ENCODE measurements at regions not wholly inside any gene's neighbourhood (a gene's known extent, or its start where the extent isn't known, plus 50 kb on each side); places are given as distances from the start of the nearest gene placed in this dataset.
"Not testable (repeated sequence)": the region's sequence is repeated elsewhere in the genome, so short reads cannot be mapped to it uniquely, and the experiment has no call there.

DNA sequence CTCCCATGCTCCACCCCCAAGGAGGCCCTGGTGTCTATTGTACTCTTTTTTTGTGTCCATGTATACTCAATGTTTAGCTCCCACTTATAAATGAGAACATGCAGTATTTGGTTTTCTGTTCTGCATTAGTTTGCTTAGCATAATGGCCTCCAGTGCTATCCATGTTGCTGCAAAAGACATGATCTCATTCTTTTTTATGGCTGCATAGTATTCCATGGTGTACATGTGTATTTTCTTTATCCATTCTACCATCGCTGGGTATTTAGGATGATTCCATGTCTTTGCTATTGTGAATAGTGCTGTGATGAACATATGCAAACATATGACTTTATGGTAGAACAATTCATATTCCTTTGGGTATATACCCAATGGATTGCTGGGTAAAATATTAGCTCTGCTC, 138.1 kb upstream of the STK26 start:
- H3K27ac ChIP-seq (ENCODE audit: low read length); DNase-seq (ENCODE audit: low read depth, low spot score): not testable (repeated sequence)
- WGBS (ENCODE audit: insufficient coverage, insufficient read length): no CpG with 5 or more reads among the region's 1 CpG

GRCh38 chrX:131893857-131894256, 129.2 kb upstream of the STK26 start:
- H3K9me3 ChIP-seq (ENCODE audit: control insufficient read depth, insufficient read depth, low read length); DNase-seq (ENCODE audit: low read depth, low spot score); H3K4me1 ChIP-seq (ENCODE audit: control insufficient read depth, insufficient read depth, low read length); H3K4me3 ChIP-seq (ENCODE audit: low read length); H3K27ac ChIP-seq (ENCODE audit: low read length); H3K36me3 ChIP-seq (ENCODE audit: control insufficient read depth, insufficient read depth, low read length); H3K27me3 ChIP-seq (ENCODE audit: control insufficient read depth, insufficient read depth, low read length): not testable (repeated sequence)
- no CpG with 5 or more reads among the region's 3 CpGs for WGBS (ENCODE audit: insufficient coverage, insufficient read length)

More for the DNA sequence above, 138.1 kb upstream of the STK26 start:
- not testable (repeated sequence) for H3K4me3 ChIP-seq (ENCODE audit: low read length); H3K36me3 ChIP-seq (ENCODE audit: control insufficient read depth, insufficient read depth, low read length); H3K4me1 ChIP-seq (ENCODE audit: control insufficient read depth, insufficient read depth, low read length); H3K27me3 ChIP-seq (ENCODE audit: control insufficient read depth, insufficient read depth, low read length); H3K9me3 ChIP-seq (ENCODE audit: control insufficient read depth, insufficient read depth, low read length)

GRCh38 chrX:131894995-131895394, 128.1 kb upstream of the STK26 start:
- WGBS (ENCODE audit: insufficient coverage, insufficient read length): no CpG with 5 or more reads among the region's 1 CpG
- Histone ChIP-seq H3K9me3 (ENCODE audit: control insufficient read depth, insufficient read depth, low read length) (no peaks in the 10 kb centered on the region), H3K27me3 (ENCODE audit: control insufficient read depth, insufficient read depth, low read length) (no peaks in the 10 kb centered on the region), H3K36me3 (ENCODE audit: control insufficient read depth, insufficient read depth, low read length) (no peaks in the 10 kb centered on the region), H3K4me1 (ENCODE audit: control insufficient read depth, insufficient read depth, low read length) (no peaks in the 10 kb centered on the region), H3K4me3 (ENCODE audit: low read length) (no peak overlapping the region), H3K27ac (ENCODE audit: low read length) (no peak overlapping the region)
- no peak for DNase-seq (ENCODE audit: low read depth, low spot score)

GRCh38 chrX:131895807-131896206, 127.3 kb upstream of the STK26 start:
- Histone ChIP-seq H3K4me3 (ENCODE audit: low read length) (no peak overlapping the region), H3K9me3 (ENCODE audit: control insufficient read depth, insufficient read depth, low read length) (no peaks in the 10 kb centered on the region), H3K4me1 (ENCODE audit: control insufficient read depth, insufficient read depth, low read length) (no peaks in the 10 kb centered on the region), H3K36me3 (ENCODE audit: control insufficient read depth, insufficient read depth, low read length) (no peaks in the 10 kb centered on the region), H3K27ac (ENCODE audit: low read length) (no peak overlapping the region), H3K27me3 (ENCODE audit: control insufficient read depth, insufficient read depth, low read length) (no peaks in the 10 kb centered on the region)
- DNase-seq (ENCODE audit: low read depth, low spot score): no peak
- no CpG with 5 or more reads among the region's 3 CpGs for WGBS (ENCODE audit: insufficient coverage, insufficient read length)

GRCh38 chrX:131901546-131901945, 121.6 kb upstream of the STK26 start:
- Histone ChIP-seq H3K4me1 (ENCODE audit: control insufficient read depth, insufficient read depth, low read length) (no peaks in the 10 kb centered on the region), H3K27me3 (ENCODE audit: control insufficient read depth, insufficient read depth, low read length) (no peaks in the 10 kb centered on the region), H3K4me3 (ENCODE audit: low read length) (no peak overlapping the region), H3K9me3 (ENCODE audit: control insufficient read depth, insufficient read depth, low read length) (no peaks in the 10 kb centered on the region), H3K27ac (ENCODE audit: low read length) (no peak overlapping the region), H3K36me3 (ENCODE audit: control insufficient read depth, insufficient read depth, low read length) (no peaks in the 10 kb centered on the region)
- WGBS (ENCODE audit: insufficient coverage, insufficient read length): no CpG with 5 or more reads among the region's 1 CpG
- no peak for DNase-seq (ENCODE audit: low read depth, low spot score)

GRCh38 chrX:131907488-131908314, 115.4 kb upstream of the STK26 start:
- H3K4me1 ChIP-seq (ENCODE audit: control insufficient read depth, insufficient read depth, low read length): no peaks in the 10 kb centered on the region
- no peaks in the 10 kb centered on the region for H3K36me3 ChIP-seq (ENCODE audit: control insufficient read depth, insufficient read depth, low read length)
- H3K27ac ChIP-seq (ENCODE audit: low read length): no peak overlapping the region
- no peaks in the 10 kb centered on the region for H3K27me3 ChIP-seq (ENCODE audit: control insufficient read depth, insufficient read depth, low read length)
- no peaks in the 10 kb centered on the region for H3K9me3 ChIP-seq (ENCODE audit: control insufficient read depth, insufficient read depth, low read length)
- WGBS (ENCODE audit: insufficient coverage, insufficient read length): no CpG with 5 or more reads among the region's 31 CpGs
- no peak for DNase-seq (ENCODE audit: low read depth, low spot score)
- no peak overlapping the region for H3K4me3 ChIP-seq (ENCODE audit: low read length)

DNA sequence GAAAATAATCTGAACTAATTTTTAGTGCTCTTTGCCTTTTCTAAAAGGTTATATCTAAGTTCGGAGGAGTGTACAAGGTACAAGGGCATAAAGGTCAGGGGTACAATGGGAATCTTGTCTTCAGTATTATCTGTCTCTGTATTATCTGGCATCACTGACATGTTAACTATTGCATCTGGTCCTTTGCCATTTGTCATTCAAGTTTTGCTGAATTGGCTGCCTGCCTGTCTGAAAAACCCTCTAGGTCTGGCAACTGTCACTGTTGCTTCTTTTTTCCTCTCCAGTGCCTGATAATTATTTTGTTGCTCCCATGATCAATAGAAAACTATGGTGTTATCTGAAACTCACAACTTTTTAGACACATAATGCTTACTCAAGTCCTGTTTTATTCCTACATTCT, 112.5 kb upstream of the STK26 start:
- Histone ChIP-seq H3K27me3 (ENCODE audit: control insufficient read depth, insufficient read depth, low read length) (no peaks in the 10 kb centered on the region), H3K36me3 (ENCODE audit: control insufficient read depth, insufficient read depth, low read length) (no peaks in the 10 kb centered on the region), H3K27ac (ENCODE audit: low read length) (no peak overlapping the region), H3K4me3 (ENCODE audit: low read length) (no peak overlapping the region), H3K4me1 (ENCODE audit: control insufficient read depth, insufficient read depth, low read length) (no peaks in the 10 kb centered on the region), H3K9me3 (ENCODE audit: control insufficient read depth, insufficient read depth, low read length) (no peaks in the 10 kb centered on the region)
- no peak for DNase-seq (ENCODE audit: low read depth, low spot score)
- no CpG with 5 or more reads among the region's 1 CpG for WGBS (ENCODE audit: insufficient coverage, insufficient read length)

- no peaks in the 10 kb centered on the region for H3K4me1 ChIP-seq (ENCODE audit: control insufficient read depth, insufficient read depth, low read length)
- no peaks in the 10 kb centered on the region for H3K36me3 ChIP-seq (ENCODE audit: control insufficient read depth, insufficient read depth, low read length)
- H3K9me3 ChIP-seq (ENCODE audit: control insufficient read depth, insufficient read depth, low read length): no peaks in the 10 kb centered on the region
- no peaks in the 10 kb centered on the region for H3K27me3 ChIP-seq (ENCODE audit: control insufficient read depth, insufficient read depth, low read length)
- no peak overlapping the region for H3K27ac ChIP-seq (ENCODE audit: low read length)
- no CpG with 5 or more reads among the region's 3 CpGs for WGBS (ENCODE audit: insufficient coverage, insufficient read length)
- no peak overlapping the region for H3K4me3 ChIP-seq (ENCODE audit: low read length)
- no peak for DNase-seq (ENCODE audit: low read depth, low spot score)
Measured at GRCh38 chrX:131915488-131915887, 107.6 kb upstream of the STK26 start.

GRCh38 chrX:131917588-131917987, 105.5 kb upstream of the STK26 start:
- WGBS (ENCODE audit: insufficient coverage, insufficient read length): no CpG with 5 or more reads among the region's 2 CpGs
- Histone ChIP-seq H3K4me3 (ENCODE audit: low read length) (no peak overlapping the region), H3K27me3 (ENCODE audit: control insufficient read depth, insufficient read depth, low read length) (no peaks in the 10 kb centered on the region), H3K27ac (ENCODE audit: low read length) (no peak overlapping the region), H3K9me3 (ENCODE audit: control insufficient read depth, insufficient read depth, low read length) (no peaks in the 10 kb centered on the region), H3K36me3 (ENCODE audit: control insufficient read depth, insufficient read depth, low read length) (no peaks in the 10 kb centered on the region), H3K4me1 (ENCODE audit: control insufficient read depth, insufficient read depth, low read length) (no peaks in the 10 kb centered on the region)
- DNase-seq (ENCODE audit: low read depth, low spot score): no peak

DNA sequence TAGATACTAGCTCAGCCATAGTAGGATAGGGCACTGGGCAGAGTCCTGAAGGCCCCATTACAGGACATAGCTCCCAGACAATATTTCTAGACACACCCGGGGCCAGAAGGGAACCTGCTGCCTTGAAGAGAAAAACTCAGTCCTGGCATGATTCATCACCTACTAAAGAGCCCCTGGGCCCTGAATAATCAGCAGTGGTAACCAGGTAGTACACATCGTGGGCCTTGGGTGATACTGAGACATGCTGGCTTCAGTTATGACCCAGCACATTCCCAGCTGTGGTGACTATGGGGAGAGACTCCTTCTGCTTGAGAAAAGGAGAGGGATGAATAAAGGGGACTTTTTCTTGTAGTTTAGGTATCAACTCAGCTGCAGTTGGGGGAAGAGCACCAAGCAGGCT, 104.3 kb upstream of the STK26 start:
- H3K4me3 ChIP-seq (ENCODE audit: low read length): no peak overlapping the region
- WGBS (ENCODE audit: insufficient coverage, insufficient read length): no CpG with 5 or more reads among the region's 2 CpGs
- H3K9me3 ChIP-seq (ENCODE audit: control insufficient read depth, insufficient read depth, low read length): no peaks in the 10 kb centered on the region
- DNase-seq (ENCODE audit: low read depth, low spot score): no peak
- no peak overlapping the region for H3K27ac ChIP-seq (ENCODE audit: low read length)
- no peaks in the 10 kb centered on the region for H3K27me3 ChIP-seq (ENCODE audit: control insufficient read depth, insufficient read depth, low read length)
- no peaks in the 10 kb centered on the region for H3K36me3 ChIP-seq (ENCODE audit: control insufficient read depth, insufficient read depth, low read length)
- H3K4me1 ChIP-seq (ENCODE audit: control insufficient read depth, insufficient read depth, low read length): no peaks in the 10 kb centered on the region

DNA sequence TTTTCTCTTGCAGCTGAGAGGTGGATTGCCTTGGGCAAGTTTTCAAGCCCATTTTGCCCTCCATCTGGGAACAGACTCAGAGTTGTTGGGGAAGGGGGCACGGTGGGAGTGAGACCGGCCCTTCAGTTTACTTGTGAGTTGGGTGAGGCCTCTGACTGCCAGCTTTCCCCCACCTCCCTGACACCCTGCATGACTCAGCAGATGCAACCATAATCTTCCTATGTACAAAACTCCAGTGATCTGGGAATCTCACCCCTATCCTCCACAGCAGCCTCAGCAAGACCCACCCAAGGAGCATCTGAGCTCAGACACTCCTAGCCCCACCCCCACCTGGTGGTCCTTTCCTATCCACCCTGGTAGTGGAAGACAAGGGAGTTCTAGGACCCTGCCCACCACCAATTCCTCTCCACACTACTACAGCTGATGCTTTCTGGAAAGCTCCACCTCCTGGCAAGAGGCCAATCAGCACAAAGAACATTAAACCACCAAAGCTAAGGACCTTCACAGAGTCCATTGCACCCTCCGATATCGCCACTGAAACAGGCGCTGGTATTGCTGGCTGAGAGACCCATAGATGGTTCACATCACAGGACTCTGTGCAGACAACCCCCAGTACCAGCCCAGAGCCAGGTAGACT, 99.4 kb upstream of the STK26 start:
- Histone ChIP-seq H3K9me3 (ENCODE audit: control insufficient read depth, insufficient read depth, low read length) (no peaks in the 10 kb centered on the region), H3K36me3 (ENCODE audit: control insufficient read depth, insufficient read depth, low read length) (no peaks in the 10 kb centered on the region), H3K27ac (ENCODE audit: low read length) (no peak overlapping the region), H3K4me1 (ENCODE audit: control insufficient read depth, insufficient read depth, low read length) (no peaks in the 10 kb centered on the region), H3K27me3 (ENCODE audit: control insufficient read depth, insufficient read depth, low read length) (no peaks in the 10 kb centered on the region), H3K4me3 (ENCODE audit: low read length) (no peak overlapping the region)
- no peak for DNase-seq (ENCODE audit: low read depth, low spot score)
- no CpG with 5 or more reads among the region's 5 CpGs for WGBS (ENCODE audit: insufficient coverage, insufficient read length)

Measured in iPS DF 6.9 (cell line).